D721Med (cell line): ENCODE measurements at regions not wholly inside any gene's neighbourhood (a gene's known extent, or its start where the extent isn't known, plus 50 kb on each side); places are given as distances from the start of the nearest gene placed in this dataset.

ENCODE experiments used
- DNase-seq: peaks from one replicate; pipeline ENCODE4 v3.0.0; 2011; ENCODE audit warnings: low spot score; ENCODE audit not compliant: insufficient read length
- FAIRE-seq: peaks from 2 replicates; lab custom pipeline; 2011; peaks lifted over from hg19 to GRCh38; lab: Jason Lieb, UNC
- TF ChIP-seq, protein P1 (sequence below): IDR thresholded peaks from 2 replicates; pipeline ENCODE4 v1.5.1; 2012; ENCODE audit warnings: mild to moderate bottlenecking, control low read depth; ENCODE audit not compliant: insufficient read depth; ENCODE audit errors: missing control alignments

DNA sequence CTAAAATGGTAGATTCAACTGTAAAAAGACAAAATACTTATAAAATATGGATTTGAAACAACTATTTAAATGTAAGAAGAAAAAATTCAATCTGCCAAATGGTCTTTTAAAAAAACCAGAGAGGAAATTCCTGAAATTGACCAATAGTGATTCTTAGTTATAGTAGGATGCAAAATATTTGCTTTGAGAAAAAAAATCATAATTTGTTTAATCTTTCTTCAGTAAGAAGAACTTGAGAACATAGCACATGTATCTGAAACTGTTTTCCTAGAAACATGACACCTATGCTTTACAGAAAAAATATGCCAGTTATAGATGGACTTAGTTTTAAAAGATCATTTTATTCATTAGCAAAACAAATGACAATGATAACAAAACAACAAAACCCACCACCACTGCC, 186.9 kb upstream of the CD180 start:
- FAIRE-seq (no peak), DNase-seq (no peak)
- TF ChIP-seq, protein P1, sequence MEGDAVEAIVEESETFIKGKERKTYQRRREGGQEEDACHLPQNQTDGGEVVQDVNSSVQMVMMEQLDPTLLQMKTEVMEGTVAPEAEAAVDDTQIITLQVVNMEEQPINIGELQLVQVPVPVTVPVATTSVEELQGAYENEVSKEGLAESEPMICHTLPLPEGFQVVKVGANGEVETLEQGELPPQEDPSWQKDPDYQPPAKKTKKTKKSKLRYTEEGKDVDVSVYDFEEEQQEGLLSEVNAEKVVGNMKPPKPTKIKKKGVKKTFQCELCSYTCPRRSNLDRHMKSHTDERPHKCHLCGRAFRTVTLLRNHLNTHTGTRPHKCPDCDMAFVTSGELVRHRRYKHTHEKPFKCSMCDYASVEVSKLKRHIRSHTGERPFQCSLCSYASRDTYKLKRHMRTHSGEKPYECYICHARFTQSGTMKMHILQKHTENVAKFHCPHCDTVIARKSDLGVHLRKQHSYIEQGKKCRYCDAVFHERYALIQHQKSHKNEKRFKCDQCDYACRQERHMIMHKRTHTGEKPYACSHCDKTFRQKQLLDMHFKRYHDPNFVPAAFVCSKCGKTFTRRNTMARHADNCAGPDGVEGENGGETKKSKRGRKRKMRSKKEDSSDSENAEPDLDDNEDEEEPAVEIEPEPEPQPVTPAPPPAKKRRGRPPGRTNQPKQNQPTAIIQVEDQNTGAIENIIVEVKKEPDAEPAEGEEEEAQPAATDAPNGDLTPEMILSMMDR = no peak

DNA sequence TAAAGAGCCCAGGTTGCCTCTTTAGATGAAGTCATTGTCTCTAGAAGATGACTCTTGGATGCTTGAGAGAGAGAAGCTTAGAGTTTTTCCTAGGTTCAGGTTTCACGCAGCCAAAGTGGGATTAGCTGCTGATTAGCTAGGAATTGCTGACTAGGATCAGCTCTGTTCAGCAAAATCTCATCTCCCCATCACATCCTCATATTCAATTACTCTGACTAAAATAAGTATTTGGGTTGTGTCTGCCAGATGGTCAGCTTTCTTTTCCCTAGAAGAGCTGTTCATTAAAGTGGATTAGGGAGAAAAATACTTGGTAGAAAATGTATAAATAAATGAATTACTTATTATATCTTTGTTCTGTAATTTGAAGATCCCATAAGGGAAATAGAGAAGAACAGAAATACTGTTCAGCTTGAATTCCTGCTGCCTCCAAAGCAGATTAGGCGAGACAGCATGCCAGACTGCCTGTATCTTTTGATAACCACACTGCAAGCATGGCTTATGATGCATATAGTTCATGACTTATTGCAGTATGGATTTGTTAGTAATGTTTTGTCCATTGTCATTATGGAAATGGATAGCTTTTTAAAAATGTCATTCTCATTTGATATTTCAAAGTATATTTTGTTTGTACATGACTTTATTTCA, 184.8 kb upstream of the CD180 start:
- TF ChIP-seq, protein P1 = no peak
- DNase-seq (no peak), FAIRE-seq (peak; percentile 98)

DNA sequence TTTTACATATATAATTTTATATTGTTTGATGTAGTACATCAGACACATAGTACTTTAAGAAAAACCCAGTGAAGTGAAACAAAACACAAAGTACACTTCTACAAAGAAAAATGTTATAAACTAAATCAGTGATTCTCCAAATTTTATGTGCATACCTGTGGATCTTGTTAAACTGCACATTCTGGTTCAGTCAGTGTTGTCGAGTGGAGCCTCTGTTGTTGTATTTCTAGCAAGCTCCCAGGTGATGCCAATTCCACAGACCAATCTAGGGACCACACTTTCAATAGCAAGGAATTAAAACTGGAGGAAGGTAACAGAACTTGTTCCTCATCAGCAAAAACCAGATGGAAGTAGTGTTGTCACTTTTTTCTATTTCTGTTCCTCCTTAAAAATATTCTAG, 183.8 kb upstream of the CD180 start:
- no peak for DNase-seq
- no peak for FAIRE-seq
- TF ChIP-seq, protein P1 = no peak

DNA sequence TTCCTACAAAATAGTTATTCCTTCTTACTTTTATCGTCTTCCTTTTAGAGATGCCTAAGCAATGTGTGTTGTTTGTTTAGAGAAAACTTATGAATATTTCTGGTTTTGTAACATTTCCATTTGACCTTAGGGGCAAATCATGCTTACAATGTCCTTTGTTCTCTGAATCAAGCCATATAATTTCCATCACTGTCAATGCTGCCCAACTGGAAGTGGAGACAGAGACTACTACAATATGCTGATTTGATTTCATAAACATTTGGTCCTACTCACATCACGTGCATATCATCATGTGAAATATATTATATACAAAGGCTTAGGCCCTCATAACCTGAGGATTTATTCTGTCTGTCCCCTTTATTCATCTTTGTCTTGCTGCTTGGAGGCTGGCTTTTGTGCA, 183.2 kb upstream of the CD180 start:
- DNase-seq (no peak), FAIRE-seq (no peak)
- TF ChIP-seq, protein P1 = no peak

DNA sequence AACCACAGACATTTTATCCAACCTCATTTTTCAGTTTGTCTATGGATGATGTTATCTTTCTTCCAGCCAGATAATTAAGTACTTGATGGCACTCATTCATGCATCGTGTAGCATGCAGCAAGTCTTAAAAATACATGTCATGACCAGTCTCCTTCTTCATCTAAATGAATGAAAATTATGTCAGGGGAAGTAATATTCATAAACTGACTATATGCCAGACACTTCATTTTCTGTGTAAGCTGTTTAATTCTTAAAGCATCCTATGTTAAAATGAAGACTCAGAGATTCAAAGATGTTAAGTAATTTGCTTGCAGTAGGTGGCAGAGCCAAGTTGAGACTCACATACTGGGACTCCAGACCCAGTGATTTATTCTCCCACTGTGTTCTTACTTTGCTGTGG, 181.7 kb upstream of the CD180 start:
- TF ChIP-seq, protein P1 = no peak
- DNase-seq (no peak), FAIRE-seq (peak; percentile 91)

DNA sequence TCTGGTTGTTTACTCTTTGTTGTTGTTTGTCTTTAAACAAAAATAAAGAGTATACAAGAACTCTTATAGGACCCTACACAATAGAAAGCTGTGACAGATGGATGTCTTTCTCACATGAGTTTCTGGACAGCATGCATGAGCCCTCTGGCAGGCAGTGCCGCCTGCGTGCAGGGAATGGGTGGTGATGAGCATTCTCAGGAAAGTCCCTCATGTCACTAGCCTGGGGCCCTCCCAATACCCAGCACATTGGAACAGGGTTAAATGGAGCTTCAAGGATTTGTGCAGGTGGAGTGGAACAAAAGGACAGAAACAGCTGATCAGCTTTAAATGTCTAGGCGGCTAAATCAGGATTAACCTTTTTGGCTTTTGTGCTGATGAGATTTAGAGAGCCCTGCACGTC, 181.0 kb upstream of the CD180 start:
- peak; percentile 91 for FAIRE-seq
- no peak for DNase-seq
- TF ChIP-seq, protein P1 = no peak

DNA sequence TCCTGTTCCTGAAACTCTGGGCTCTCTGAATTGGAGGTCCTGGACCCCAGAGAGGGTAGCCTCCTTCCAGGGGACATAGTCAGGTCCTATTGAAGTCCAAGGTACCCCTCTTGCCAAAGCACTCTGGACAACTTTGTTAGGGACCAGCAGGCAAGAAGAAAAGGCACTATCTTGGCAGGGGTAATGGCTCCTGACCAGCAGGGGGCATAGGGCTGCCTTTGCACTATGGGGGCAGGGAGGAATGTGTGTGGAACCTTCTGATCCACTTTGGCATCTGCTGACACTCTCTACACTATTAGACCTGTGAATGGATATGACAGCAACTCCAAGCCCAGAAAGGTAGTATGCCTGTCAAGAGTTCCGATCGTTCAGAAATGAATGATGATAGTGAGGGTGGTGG, 179.0 kb upstream of the CD180 start:
- TF ChIP-seq, protein P1 = no peak
- DNase-seq (no peak), FAIRE-seq (no peak)
